HepG2 (cell line): ENCODE measurements at regions not wholly inside any gene's neighbourhood (a gene's known extent, or its start where the extent isn't known, plus 50 kb on each side); places are given as distances from the start of the nearest gene placed in this dataset.

Source experiments
- ATAC-seq: fragments of 200-7000 bp; cut with Tn5 transposase; 3 replicates; pipeline ENCODE4 v1.9.1; 2020; ENCODE audit warnings: mild to moderate bottlenecking, moderate library complexity
- BruUV-seq: library from RNA; stranded (reverse); fragments of 400-500 nt; replicated peaks from 2 replicates; lab custom pipeline; 2021; lab: Mats Ljungman, UMichigan
- CTCF ChIA-PET: fragments of 300-600 bp; formaldehyde crosslinking; extraction: SDS; loops from one replicate; lab custom pipeline; 2021; ENCODE audit warnings: low total read pairs, inconsistent platforms, low intra/inter-chr PET ratio; lab: Yijun Ruan, JAX
- POLR2A ChIA-PET: fragments of 350-600 bp; sonication (Branson Sonifier 250); formaldehyde crosslinking; loops from one replicate; lab custom pipeline; 2020; ENCODE audit warnings: antibody characterized with exemption, inconsistent platforms; lab: Yijun Ruan, JAX
- DNase-seq: peaks from one replicate; pipeline ENCODE4 v3.0.0-alpha.2; 2015; ENCODE audit warnings: low spot score
- FAIRE-seq: peaks from 3 replicates; lab custom pipeline; 2011; peaks lifted over from hg19 to GRCh38; lab: Jason Lieb, UNC
- H2AFZ ChIP-seq: one replicate; pipeline ENCODE4 v1.6.1; 2011; ENCODE audit warnings: low read length, inconsistent platforms
- H3K27ac ChIP-seq: fragments of 300-600 bp; 3 replicates; pipeline ENCODE4 v1.8.0; 2011; ENCODE audit warnings: mixed run types, mild to moderate bottlenecking, mixed read lengths, low read length, inconsistent platforms; ENCODE audit not compliant: insufficient read depth; ENCODE audit errors: extremely low read length
- H3K27me3 ChIP-seq, 2 experiments: fragments of 200-600 bp in 1 of 2; 2 replicates in 1 of 2; 3 replicates in 1 of 2; pipeline versions ENCODE4 v1.6.0 to v1.8.0; 2011; ENCODE audit warnings: low read length in 2 of 2, mild to moderate bottlenecking in 2 of 2, moderate library complexity in 2 of 2, inconsistent platforms in 1 of 2; ENCODE audit not compliant: insufficient read depth in 2 of 2, control insufficient read depth in 1 of 2
- H3K36me3 ChIP-seq, 2 experiments: fragments of 200-600 bp in 1 of 2; replicated peaks in 1 of 2; 2 replicates in 1 of 2; 3 replicates in 1 of 2; pipeline versions ENCODE4 v1.5.1 to v1.8.0; 2011; ENCODE audit warnings: low read length in 2 of 2, inconsistent platforms in 1 of 2; ENCODE audit not compliant: insufficient read depth in 2 of 2, control insufficient read depth in 1 of 2
- H3K4me1 ChIP-seq: 2 replicates; pipeline ENCODE4 v1.5.1; 2012; ENCODE audit warnings: low read length, inconsistent platforms; ENCODE audit not compliant: insufficient read depth
- H3K4me2 ChIP-seq: 2 replicates; pipeline ENCODE4 v1.6.0; 2011; ENCODE audit warnings: low read depth, low read length, inconsistent platforms
- H3K4me3 ChIP-seq, 3 experiments: fragments of 200-600 bp in 1 of 3; sonication (generic), shearing (Covaris generic) in 1 of 3; replicated peaks in 1 of 3; 2 replicates each; pipeline ENCODE4 v1.5.1; 2011 to 2016; ENCODE audit warnings: low read length in 3 of 3, inconsistent platforms in 2 of 3, low read depth in 2 of 3, mild to moderate bottlenecking in 2 of 3, control low read depth in 1 of 3, mixed read lengths in 1 of 3; ENCODE audit not compliant: insufficient read depth in 1 of 3
- H3K79me2 ChIP-seq: one replicate; pipeline ENCODE4 v1.6.1; 2011; ENCODE audit warnings: low read length, inconsistent platforms; ENCODE audit not compliant: insufficient read depth
- H3K9ac ChIP-seq: 2 replicates; pipeline ENCODE4 v1.6.0; 2011; ENCODE audit warnings: mild to moderate bottlenecking, low read depth, low read length, inconsistent platforms; ENCODE audit not compliant: insufficient read depth
- H3K9me3 ChIP-seq: 2 replicates; pipeline ENCODE4 v1.5.1; 2012; ENCODE audit warnings: mild to moderate bottlenecking, low read length
- H4K20me1 ChIP-seq: 2 replicates; pipeline ENCODE4 v1.6.0; 2011; ENCODE audit warnings: inconsistent platforms, mild to moderate bottlenecking, low read length, moderate library complexity; ENCODE audit not compliant: insufficient read depth
- CHD4 ChIP-seq: fragments of 200-600 bp; sonication (generic); IDR thresholded peaks from 2 replicates; pipeline ENCODE4 v1.7.0; 2017; ENCODE audit warnings: mild to moderate bottlenecking, low read length, borderline replicate concordance
- FLYWCH1 ChIP-seq: sonication (generic); formaldehyde crosslinking; IDR thresholded peaks from 2 replicates; pipeline ENCODE4 v1.8.1; 2023; ENCODE audit warnings: mild to moderate bottlenecking, missing genetic modification reagents
- KLF9 ChIP-seq: IDR thresholded peaks from 2 replicates; pipeline ENCODE4 v1.6.1; 2016; ENCODE audit warnings: low read depth
- MIXL1 ChIP-seq: IDR thresholded peaks from 2 replicates; pipeline ENCODE4 v1.6.1; 2016
- NKX3-1 ChIP-seq: sonication (generic); formaldehyde crosslinking; IDR thresholded peaks from 2 replicates; pipeline ENCODE4 v1.5.0; 2020; ENCODE audit warnings: missing genetic modification reagents
- PAWR ChIP-seq: sonication (generic); formaldehyde crosslinking; IDR thresholded peaks from 2 replicates; pipeline ENCODE4 v1.4.0; 2020; ENCODE audit warnings: missing genetic modification reagents, mild to moderate bottlenecking, borderline replicate concordance
- RERE ChIP-seq: IDR thresholded peaks from 2 replicates; pipeline ENCODE4 v1.6.1; 2016; ENCODE audit warnings: low read depth, missing genetic modification reagents, missing compliant biosample characterization
- RXRA ChIP-seq: sonication (generic); formaldehyde crosslinking; IDR thresholded peaks from 2 replicates; pipeline ENCODE4 v1.5.1; 2020; ENCODE audit warnings: missing genetic modification reagents
- SNAPC4 ChIP-seq: sonication (generic); formaldehyde crosslinking; IDR thresholded peaks from 2 replicates; pipeline ENCODE4 v1.4.0; 2020; ENCODE audit warnings: mild to moderate bottlenecking, missing genetic modification reagents
- SYNCRIP ChIP-seq: fragments of 200-400 bp; formaldehyde crosslinking; IDR thresholded peaks from 2 replicates; pipeline ENCODE4 v1.6.1; 2018; ENCODE audit warnings: mild to moderate bottlenecking, low read depth, low read length; ENCODE audit not compliant: insufficient read depth
- ZNF33B ChIP-seq: sonication (generic); formaldehyde crosslinking; IDR thresholded peaks from 2 replicates; pipeline ENCODE4 v1.5.1; 2020; ENCODE audit warnings: mild to moderate bottlenecking, missing genetic modification reagents
- ZNF44 ChIP-seq: sonication (generic); formaldehyde crosslinking; IDR thresholded peaks from 2 replicates; pipeline ENCODE4 v1.5.1; 2020; ENCODE audit warnings: mild to moderate bottlenecking, missing genetic modification reagents
- ZNF546 ChIP-seq: sonication (generic); formaldehyde crosslinking; conservative IDR thresholded peaks from 2 replicates; pipeline ENCODE4 v1.8.1; 2023; ENCODE audit warnings: mild to moderate bottlenecking, missing genetic modification reagents
- ZNF567 ChIP-seq: sonication (generic); formaldehyde crosslinking; IDR thresholded peaks from 2 replicates; pipeline ENCODE4 v1.8.1; 2023; ENCODE audit warnings: mild to moderate bottlenecking, missing genetic modification reagents, borderline replicate concordance
- ZNF644 ChIP-seq: IDR thresholded peaks from 2 replicates; pipeline ENCODE4 v1.6.1; 2016; ENCODE audit warnings: low read depth
- ZNF775 ChIP-seq: sonication (generic); formaldehyde crosslinking; IDR thresholded peaks from 2 replicates; pipeline ENCODE4 v1.4.0; 2020; ENCODE audit warnings: missing genetic modification reagents, mild to moderate bottlenecking, moderate library complexity, borderline replicate concordance
- WGBS: methylation state at CpG from one replicate; pipeline ENCODE4 v1.1.6; 2017; ENCODE audit warnings: low lambda C conversion rate; 5-methylcytosine and 5-hydroxymethylcytosine counted together
- in situ Hi-C: cut with HindIII; loops from 2 replicates; pipeline ENCODE4 v1.10.0; 2017; ENCODE audit warnings: low pct_unique_long_range_greater_than_20kb; ENCODE audit not compliant: extremely low pct_ligation_motif_present
- intact Hi-C: fragments of 100-400 bp; cut with micrococcal nuclease; formaldehyde crosslinking; loops from one replicate; pipeline ENCODE4 v1.10.0; 2022; ENCODE audit not compliant: unreplicated experiment

GRCh38 chr21:38080888-38081287 is 164.6 kb upstream of the KCNJ6 start:
- in situ Hi-C loops, result no loop called here
- TF ChIP-seq ZNF644, result no peak
- TF ChIP-seq ZNF775 (CRISPR knock-in tag), result no peak
- no peak for TF ChIP-seq CHD4
- no peak for TF ChIP-seq RERE (CRISPR knock-in tag)
- no peak for TF ChIP-seq ZNF44 (CRISPR knock-in tag)
- no peak for TF ChIP-seq SNAPC4 (CRISPR knock-in tag)
- TF ChIP-seq RXRA (CRISPR knock-in tag), result no peak
- TF ChIP-seq PAWR, result no peak
- TF ChIP-seq KLF9 (CRISPR knock-in tag), result no peak
- TF ChIP-seq ZNF567 (CRISPR knock-in tag), result no peak
- TF ChIP-seq ZNF33B (CRISPR knock-in tag), result no peak
- no peak for TF ChIP-seq NKX3-1
- TF ChIP-seq MIXL1 (CRISPR knock-in tag), result no peak
- no peak for TF ChIP-seq ZNF546 (CRISPR knock-in tag)
- no peak for TF ChIP-seq SYNCRIP
- no peak for TF ChIP-seq FLYWCH1 (CRISPR knock-in tag)

More at GRCh38 chr21:38080888-38081287, 164.6 kb upstream of the KCNJ6 start:
- FAIRE-seq, result no peak
- Histone ChIP-seq H3K27me3 (no peaks in the 10 kb centered on the region; a peak in 1 of 5 replicates), H3K4me1 (no peaks in the 10 kb centered on the region), H3K4me3 (no peak overlapping the region), H3K27ac (no peak overlapping the region), H3K9ac (no peak overlapping the region), H3K9me3 (no peaks in the 10 kb centered on the region), H3K4me2 (no peak overlapping the region), H2AFZ (no peak overlapping the region), H3K79me2 (no peaks in the 10 kb centered on the region), H3K36me3 (no peaks in the 10 kb centered on the region), H4K20me1 (no peaks in the 10 kb centered on the region)
- CTCF ChIA-PET, result no interaction called here
- intact Hi-C loops, result no loop called here
- POLR2A ChIA-PET, result no interaction called here
- no peak for ATAC-seq
- no TSS peak for BruUV-seq
- DNase-seq, result no peak
- 5% methylated on average over 10 of the region's 10 CpGs for WGBS
